DMS114 treated with DMSO at 0.1 percent for 48 hours (cell line): ENCODE measurements at regions not wholly inside any gene's neighbourhood (a gene's known extent, or its start where the extent isn't known, plus 50 kb on each side); places are given as distances from the start of the nearest gene placed in this dataset.
"Not testable (repeated sequence)": the region's sequence is repeated elsewhere in the genome, so short reads cannot be mapped to it uniquely, and the experiment has no call there.

ENCODE experiments used
- DNase-seq: peaks from one replicate; lab custom pipeline; 2025; ENCODE audit not compliant: unreplicated experiment; lab: John Stamatoyannopoulos, UW

DNA sequence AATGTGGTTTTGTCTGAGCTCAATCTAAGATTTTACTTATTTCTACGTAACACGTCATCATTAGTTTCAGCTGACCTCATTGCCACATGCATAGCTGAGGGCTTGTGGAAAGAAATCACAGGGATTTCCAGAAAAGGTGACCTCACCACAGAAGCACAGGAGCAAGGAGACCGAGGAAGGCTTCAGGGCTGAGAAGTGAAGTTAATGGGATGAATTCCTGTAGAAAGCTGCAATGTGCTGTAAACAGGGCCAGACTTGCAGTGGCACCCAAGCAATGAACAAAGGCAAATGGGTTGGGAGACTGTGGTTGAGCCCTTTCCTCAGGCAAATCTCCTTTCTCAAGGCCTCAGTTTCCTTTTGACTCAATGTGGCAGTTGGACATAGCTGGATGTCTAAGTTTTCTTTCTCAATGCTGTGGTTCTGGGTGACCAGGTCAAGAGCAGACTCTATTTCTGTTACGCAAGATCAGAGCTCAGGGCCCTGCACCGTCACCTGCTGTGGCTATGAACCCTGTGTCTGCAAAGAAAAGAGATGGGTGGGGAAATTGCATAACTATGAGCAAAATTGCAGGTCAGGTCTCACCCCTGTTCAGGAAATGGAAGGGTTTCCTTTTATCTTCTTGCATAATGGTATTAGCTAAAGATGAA lies 252.2 kb upstream of the TBL1XR1 start:
- no peak for DNase-seq

DNA sequence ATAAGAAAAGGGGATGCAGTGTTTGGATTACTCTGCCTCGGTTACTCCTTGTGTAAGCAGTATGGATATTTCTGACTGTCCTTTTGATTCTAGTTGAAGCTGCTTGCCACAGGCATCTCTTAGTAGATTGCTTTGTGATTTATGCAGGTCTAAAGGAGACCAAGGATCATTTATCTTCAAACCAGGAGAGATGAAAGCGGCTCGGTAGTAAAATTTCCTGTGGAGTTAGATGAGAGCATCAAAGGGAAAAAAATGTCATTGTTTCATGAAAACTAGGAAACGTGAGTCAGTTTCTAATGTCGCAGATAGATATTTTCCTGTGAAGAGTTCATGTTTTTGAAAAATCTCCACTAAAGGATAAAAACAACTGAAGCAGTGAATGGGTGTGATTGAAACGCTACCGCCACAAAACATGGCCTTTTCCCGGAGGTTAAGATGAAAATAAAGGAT lies 254.0 kb upstream of the TBL1XR1 start:
- DNase-seq = no peak

DNA sequence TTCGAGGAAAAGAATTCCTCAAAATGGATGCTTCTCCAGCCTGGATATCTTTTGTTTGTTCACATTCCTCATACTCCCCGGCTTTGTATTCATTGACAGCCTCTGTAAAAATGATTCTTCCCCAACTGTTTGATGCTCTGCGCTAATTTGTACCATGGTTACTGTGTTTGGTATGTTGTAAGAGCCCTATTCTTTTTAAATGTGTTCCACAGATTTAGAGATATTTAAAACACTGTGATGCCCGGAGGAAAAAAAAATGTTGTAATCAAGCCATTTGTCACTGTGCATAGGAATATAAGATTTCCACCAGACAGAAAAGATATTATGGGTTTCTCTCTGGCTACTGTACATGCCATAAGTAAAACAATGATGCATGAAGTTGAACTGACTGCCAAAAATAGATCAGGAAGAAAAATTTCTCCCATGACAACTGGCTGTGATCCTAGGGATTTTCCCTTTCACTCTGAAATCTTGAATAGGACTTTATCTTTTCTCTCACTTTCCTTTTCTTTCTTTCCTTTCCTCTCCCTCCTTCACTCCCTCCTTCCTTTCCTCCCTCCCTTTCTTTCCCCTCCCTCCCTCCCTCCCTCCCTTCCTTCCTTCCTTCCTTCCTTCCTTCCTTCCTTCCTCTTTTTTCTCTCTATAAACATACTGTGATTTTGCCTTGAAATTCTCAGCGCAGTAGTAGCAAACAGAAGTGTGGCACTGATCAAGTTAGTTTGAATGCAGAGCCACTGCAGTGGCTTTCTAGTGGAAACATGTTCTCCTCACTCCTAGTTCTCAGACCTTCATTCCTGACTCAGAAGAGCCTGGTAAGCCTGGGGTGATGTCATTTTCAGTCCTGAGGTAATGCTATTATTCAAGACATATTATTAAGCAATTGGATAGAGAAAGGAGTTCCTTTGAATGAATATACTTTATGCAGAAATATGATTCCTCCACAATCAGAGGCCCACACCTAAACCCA lies 254.9 kb upstream of the TBL1XR1 start:
- no peak for DNase-seq

- DNase-seq = no peak
These were observed 255.7 kb upstream of the TBL1XR1 start for GRCh38 chr3:177452831-177453450.

GRCh38 chr3:177453451-177453844 lies 256.2 kb upstream of the TBL1XR1 start:
- DNase-seq = no peak

- not testable (repeated sequence) for DNase-seq
These were observed 259.9 kb upstream of the TBL1XR1 start for GRCh38 chr3:177457204-177457603.

DNA sequence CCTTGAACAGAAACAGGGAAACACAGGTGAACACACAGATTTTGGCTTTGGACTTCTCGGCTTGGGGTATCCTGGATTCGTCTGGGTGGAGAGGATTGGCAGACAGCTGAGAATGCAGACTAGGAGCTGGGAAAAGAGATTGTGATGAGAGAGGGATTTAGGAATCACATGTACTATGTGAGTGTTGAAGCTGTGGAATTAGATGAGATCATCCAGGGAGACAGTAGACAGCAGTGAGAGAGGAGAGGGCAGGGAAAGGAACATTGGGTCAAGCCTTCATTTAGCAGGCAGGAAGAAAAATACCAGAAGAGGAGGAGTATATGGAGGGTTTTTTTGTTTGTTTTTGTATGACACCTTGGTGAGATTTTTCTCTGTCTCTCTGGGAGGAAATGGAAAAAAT lies 262.1 kb upstream of the TBL1XR1 start:
- no peak for DNase-seq

DNA sequence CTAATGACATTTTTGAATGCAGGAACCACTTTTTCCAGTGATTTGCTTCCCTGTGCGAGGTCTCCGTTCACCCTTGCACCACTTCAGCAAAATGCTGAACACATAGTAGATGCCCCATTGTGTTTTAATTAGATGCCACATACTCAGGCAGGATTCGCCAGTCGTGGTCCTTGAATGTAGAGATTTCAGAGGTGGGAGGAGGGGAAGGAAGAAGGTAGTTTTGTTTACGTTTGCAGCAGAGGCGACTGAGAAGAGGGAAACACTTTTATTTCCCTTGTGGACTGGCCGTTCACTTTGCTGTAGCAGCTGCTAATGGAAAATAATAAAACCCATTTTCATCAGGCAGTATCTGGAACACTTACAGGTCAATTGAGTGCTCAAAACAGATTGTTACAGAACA lies 262.8 kb upstream of the TBL1XR1 start:
- DNase-seq = no peak

DNA sequence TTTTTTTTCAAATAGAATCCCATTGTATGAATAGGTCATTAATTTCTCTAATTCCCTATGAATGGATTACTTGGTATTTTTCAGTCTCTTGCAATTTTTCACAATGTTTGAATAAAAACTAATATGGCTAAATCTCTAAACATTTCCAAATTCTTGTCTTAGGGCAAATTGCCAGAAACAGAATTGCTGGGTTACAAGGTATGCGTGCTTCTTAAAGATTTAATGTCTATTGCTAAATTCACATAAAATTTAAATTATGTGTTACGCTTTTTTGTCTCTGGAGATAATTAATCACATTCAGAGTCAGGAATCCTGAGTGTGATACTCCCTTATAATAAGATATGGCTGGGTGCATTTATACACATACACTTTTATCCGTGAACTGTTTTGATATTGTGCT lies 264.5 kb upstream of the TBL1XR1 start:
- no peak for DNase-seq

DNA sequence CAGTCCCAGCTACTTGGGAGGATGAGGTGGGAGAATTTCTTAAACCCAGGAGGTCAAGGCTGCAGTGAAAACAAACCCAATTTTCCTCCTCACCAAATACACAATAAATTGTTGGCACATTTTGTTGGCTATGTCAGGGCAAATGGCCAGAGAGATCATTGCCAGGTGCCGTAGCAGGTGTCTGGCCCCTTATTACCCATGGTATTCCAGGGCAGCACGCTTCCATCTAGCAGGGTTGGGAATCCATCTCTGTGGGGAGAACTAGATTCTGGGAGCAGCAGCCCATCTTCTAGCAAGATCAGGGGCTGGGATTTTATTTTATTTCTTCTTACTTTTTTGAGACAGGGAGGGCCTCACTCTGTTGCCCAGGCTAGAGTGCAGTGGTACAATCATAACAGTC lies 266.1 kb upstream of the TBL1XR1 start:
- DNase-seq = not testable (repeated sequence)

DNA sequence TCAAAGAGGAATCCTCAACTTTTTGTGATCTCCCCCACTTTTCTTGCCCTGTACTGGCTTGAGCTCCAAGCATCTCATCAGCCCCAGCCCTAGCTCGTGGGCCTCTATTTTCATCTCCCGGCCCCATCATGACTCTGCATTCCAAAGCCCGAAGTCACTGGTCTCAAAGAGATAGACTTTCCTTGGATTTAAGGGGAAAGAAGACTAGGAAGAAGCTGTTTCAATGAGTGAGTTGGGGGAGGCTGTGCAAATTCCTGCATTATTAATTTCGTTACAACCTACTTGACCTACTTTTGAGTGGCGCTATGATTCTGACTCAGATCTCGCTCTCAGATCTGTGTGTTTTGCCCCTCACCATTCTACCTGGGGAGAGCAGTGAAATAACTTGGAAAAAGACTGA lies 266.6 kb upstream of the TBL1XR1 start:
- DNase-seq = no peak

GRCh38 chr3:177464392-177465256 lies 267.3 kb upstream of the TBL1XR1 start:
- no peak for DNase-seq

GRCh38 chr3:177465257-177465642 lies 268.0 kb upstream of the TBL1XR1 start:
- DNase-seq = no peak

DNA sequence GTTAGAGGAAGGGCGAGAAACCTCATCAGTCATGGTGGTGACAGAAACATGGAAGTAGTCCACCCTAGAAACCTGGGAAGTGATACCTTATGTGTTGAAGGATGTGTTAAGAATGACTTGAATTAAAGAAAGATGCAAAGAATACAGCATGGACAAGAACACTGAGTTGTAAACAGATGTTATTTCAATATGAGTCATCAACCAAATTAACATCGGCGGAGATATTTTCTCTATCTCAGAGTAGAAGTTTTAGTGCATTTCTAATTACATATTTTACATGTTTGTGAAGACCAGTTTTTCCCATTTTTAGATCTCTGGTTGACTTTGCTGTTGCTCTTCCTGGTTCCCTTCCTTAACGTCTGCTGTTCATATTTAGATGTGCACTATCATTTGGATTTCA lies 268.8 kb upstream of the TBL1XR1 start:
- DNase-seq = no peak

DNA sequence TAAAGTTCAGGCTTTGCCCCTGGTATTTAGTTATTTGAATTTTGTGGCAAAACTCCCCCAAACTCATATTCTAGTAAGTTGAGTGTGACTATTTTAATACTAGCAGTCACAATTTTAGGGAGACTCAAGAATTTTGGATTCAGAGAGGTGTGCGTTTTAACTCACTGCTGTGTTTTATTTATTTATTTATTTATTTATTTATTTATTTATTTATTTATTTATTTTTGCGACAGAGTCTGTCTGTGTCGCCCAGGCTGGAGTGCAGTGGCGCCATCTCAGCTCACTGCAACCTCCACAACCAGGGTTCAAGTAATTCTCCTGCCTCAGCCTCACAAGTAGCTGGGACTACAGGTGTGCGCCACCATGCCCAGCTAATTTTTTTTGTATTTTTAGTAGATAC lies 269.3 kb upstream of the TBL1XR1 start:
- DNase-seq = not testable (repeated sequence)

DNA sequence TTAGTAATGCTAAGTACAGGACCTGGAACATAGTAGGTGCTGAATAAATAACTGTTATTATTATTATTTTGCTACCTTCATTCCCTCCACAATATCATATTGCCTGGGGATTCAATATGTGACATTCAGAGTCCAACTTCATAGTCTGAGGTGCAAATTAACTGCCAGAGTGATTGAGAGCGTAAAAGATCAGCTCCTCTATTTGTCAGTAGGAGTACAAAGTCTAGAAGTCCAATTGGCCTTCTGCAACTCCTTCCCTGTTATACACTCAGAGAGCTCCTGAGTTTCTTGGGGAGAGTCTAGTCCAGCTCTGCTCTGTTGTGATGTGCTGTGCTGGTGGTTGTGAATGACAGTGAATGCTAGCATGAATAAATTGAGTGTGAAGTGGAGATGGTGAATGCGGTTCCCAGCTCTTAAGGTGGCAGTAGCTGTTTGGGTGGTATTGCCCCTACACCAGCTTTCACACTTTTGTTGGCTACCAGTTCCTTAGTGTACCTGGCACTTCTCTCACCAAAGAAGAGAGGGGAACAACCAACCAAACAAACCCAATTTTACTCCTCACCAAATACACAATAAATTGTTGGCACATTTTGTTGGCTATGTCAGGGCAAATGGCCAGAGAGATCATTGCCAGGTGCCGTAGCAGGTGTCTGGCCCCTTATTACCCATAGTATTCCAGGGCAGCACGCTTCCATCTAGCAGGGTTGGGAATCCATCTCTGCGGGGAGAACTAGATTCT lies 270.1 kb upstream of the TBL1XR1 start:
- DNase-seq = no peak

DNA sequence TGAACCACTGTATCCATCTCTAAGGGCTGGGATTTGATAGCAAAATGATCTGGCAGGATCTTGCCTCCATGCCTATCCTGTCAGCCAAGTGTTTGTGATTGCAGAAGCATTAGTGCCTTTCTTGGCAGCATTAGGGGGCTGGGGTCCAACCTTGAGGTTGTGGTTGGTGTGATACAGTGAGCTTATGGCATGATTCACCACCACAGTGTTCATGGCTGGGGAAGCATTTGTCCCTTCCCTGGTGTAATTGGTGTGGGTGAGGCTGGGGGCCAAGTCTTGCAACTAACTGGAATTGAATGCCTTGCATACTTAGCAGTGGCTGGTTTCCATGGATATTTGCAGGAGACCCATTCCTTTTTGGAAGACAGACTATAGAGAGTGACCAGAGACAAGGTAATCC lies 271.0 kb upstream of the TBL1XR1 start:
- no peak for DNase-seq

DNA sequence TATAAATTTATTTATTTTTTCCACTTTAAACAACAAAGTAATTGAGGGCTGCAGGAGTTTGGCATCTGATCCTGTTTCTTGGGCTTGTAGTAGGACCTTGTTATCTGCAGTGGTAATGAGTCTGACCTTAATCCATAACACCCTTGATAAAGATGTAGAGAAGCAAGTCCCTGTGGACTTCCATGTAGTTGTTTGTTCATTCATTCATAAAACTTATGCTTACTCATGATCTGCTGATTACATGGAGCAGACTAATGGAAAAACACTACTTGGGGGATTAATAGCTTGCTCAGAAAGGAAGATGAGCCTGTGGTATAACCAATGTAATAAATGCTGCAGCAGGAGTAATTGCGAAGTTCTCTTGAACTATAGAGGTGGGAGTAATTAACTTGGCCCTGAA lies 271.5 kb upstream of the TBL1XR1 start:
- no peak for DNase-seq

DNA sequence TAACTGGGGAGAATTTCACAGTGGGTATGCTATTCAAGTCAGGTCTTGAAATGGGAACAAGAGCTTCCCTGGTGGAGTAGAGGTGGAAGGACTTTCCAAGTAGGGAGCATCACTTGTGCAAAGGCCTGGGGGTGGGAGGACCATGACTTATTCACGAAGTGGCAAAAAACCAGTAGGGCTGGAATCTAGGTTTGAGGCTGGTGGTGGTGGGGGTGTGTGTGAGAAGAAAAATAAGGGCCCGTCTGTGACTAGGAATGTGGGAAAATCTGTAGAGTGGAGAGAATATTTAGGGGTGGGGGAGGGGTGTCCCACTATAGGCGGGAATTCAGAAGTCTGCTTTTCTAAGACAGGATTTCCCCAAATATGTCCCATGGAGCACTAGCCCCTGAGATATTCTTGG lies 271.9 kb upstream of the TBL1XR1 start:
- DNase-seq = no peak

- DNase-seq = no peak
These were observed 273.1 kb upstream of the TBL1XR1 start for GRCh38 chr3:177470197-177470941.
